ENCODE measurements at regions not wholly inside any gene's neighbourhood (a gene's known extent, or its start where the extent isn't known, plus 50 kb on each side); places are given as distances from the start of the nearest gene placed in this dataset.

DNA sequence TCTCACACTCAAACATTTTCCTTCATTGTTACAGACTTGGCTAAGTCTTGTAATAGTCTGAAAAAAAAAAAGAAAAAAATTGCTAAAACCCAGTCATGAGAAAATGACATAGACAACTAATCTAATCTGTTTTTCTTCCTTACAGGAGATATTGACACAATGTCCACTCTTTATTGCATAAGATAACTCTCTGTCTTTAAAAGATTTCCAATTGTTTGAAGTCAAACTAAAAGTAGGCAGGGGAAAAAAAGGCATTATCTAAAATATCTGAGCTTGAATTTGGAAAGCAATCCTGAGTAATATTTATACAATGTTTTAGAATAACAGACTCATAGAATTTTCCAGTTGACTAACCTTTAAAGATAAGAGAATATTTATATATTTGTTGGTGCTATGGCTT lies 233.0 kb upstream of the CEP162 start:
- intact Hi-C loops (cut with micrococcal nuclease), result no loop called here
- no peak overlapping the region for H3K4me3 Mint-ChIP-seq
- H3K36me3 Mint-ChIP-seq (ENCODE audit: low read depth), result no peaks in the 10 kb centered on the region
- H3K27me3 Mint-ChIP-seq (ENCODE audit: insufficient read depth), result no peaks in the 10 kb centered on the region
- DNase-seq (ENCODE audit: low spot score), result no peak
- no peak overlapping the region for H3K27ac Mint-ChIP-seq
- H3K9me3 Mint-ChIP-seq, result no peaks in the 10 kb centered on the region
- H3K4me1 Mint-ChIP-seq (ENCODE audit: low read depth), result no peaks in the 10 kb centered on the region

DNA sequence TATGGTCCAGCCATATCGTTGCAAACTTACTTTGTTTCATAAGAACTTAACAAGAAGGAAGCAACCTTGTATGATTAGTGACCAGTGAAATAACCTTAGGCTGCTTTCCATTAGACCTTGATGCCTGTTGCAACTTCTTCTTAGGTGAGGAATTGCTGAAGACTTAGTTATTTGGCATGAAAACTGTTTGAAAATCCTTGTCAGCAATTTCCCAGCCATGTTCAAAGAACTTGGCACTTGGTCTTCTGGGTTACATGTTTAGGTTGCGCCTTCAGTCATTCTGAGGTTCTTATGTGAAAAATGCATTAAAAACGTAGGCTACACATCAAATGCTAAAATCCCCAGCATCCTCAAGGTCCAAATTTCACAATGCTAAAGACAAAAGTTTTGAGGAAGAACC lies 232.0 kb upstream of the CEP162 start:
- DNase-seq (ENCODE audit: low spot score), result no peak
- Mint-ChIP-seq H3K27me3 (ENCODE audit: insufficient read depth) (no peaks in the 10 kb centered on the region), H3K9me3 (no peaks in the 10 kb centered on the region), H3K27ac (no peak overlapping the region), H3K4me3 (no peak overlapping the region), H3K36me3 (ENCODE audit: low read depth) (no peaks in the 10 kb centered on the region), H3K4me1 (ENCODE audit: low read depth) (no peaks in the 10 kb centered on the region)
- intact Hi-C loops (cut with micrococcal nuclease), result no loop called here

DNA sequence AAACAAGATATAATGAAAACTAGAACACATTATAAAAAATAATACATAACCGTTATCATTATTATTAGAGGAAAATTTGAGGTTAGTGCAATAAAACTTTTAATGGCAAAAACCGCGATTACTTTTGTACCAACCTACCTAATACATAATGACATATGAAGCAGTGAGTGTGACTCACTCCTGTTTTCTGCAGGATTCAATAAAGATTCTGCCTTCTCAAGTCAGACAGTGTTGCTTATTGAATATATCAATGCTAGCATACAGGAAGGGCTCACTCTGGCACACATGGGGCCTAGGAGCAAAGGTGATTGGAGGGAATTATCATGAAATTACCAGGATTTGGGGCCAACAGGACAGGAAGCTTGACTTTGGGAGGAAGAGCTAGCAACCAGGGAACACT lies 230.8 kb upstream of the CEP162 start:
- Mint-ChIP-seq H3K9me3 (no peaks in the 10 kb centered on the region), H3K27me3 (ENCODE audit: insufficient read depth) (no peaks in the 10 kb centered on the region), H3K27ac (no peak overlapping the region), H3K36me3 (ENCODE audit: low read depth) (no peaks in the 10 kb centered on the region), H3K4me1 (ENCODE audit: low read depth) (no peaks in the 10 kb centered on the region), H3K4me3 (no peak overlapping the region)
- intact Hi-C loops (cut with micrococcal nuclease), result no loop called here
- DNase-seq (ENCODE audit: low spot score), result no peak

DNA sequence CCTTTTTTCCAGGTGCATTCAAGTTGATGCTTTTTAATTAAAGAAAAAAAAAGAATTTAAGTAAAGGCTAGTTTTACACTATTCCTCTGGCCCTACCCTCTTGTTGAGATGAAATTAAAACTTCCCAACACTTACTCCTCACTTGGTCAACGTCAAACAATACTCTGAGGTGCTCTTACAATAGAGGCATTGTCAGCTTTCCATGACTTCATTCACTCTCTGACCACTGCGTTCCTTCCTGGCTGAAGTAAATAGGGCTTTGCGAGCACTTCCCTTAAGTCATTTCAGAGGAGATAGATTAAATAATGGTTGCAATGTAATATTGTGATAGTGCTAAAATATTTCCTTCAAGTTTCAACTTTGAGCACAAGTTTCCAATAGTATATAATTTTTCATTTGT lies 229.8 kb upstream of the CEP162 start:
- H3K4me3 Mint-ChIP-seq, result no peak overlapping the region
- intact Hi-C loops (cut with micrococcal nuclease), result no loop called here
- no peaks in the 10 kb centered on the region for H3K36me3 Mint-ChIP-seq (ENCODE audit: low read depth)
- H3K4me1 Mint-ChIP-seq (ENCODE audit: low read depth), result no peaks in the 10 kb centered on the region
- no peak for DNase-seq (ENCODE audit: low spot score)
- H3K27ac Mint-ChIP-seq, result no peak overlapping the region
- H3K9me3 Mint-ChIP-seq, result no peaks in the 10 kb centered on the region
- no peaks in the 10 kb centered on the region for H3K27me3 Mint-ChIP-seq (ENCODE audit: insufficient read depth)

DNA sequence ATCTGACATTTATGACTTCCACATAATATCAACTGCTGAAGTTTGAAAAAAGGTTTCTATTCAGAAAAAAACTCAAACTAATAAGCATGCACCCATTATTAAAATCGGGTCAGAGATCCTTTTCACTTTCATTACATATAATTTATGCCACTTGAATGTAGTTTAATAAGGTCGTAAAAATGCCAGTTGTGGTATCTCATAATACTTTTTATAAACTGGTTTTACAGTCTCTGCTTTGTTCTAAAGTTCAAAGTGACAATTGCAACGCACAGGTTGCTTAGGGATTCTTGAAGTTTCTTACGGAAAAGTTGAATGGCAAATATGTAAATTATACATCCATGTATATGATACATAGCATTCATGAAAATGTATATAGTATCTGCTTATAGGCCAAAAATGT lies 229.4 kb upstream of the CEP162 start:
- Mint-ChIP-seq H3K36me3 (ENCODE audit: low read depth) (no peaks in the 10 kb centered on the region), H3K9me3 (no peaks in the 10 kb centered on the region), H3K27ac (no peak overlapping the region), H3K4me3 (no peak overlapping the region), H3K4me1 (ENCODE audit: low read depth) (no peaks in the 10 kb centered on the region), H3K27me3 (ENCODE audit: insufficient read depth) (no peaks in the 10 kb centered on the region)
- DNase-seq (ENCODE audit: low spot score), result no peak
- intact Hi-C loops (cut with micrococcal nuclease), result no loop called here

DNA sequence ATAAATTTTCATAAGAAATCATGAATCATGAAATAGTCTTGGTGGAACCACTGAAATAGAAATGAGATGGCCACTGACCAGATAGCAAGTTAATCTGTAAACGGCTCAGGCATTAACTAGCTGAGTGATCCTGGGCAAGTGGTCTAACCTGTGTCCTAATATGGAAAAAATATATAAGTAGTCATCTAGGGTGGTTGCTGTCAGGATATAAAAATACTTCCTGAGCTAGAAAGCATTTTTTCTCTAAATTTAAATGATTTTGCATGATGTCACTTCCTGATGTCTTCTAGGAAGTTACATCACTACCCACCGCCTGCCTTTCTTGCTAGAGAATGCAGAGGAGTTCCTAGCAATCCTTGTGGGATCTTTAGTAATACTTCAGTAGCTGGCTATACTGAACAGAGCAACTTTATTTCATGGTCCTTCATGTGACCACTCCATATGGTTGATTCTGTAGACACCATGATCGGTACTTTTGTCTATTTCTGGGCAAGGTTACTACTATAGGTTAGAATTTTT lies 228.1 kb upstream of the CEP162 start:
- Mint-ChIP-seq H3K27ac (no peak overlapping the region), H3K36me3 (ENCODE audit: low read depth) (no peaks in the 10 kb centered on the region), H3K4me3 (no peak overlapping the region), H3K27me3 (ENCODE audit: insufficient read depth) (no peaks in the 10 kb centered on the region), H3K9me3 (no peaks in the 10 kb centered on the region), H3K4me1 (ENCODE audit: low read depth) (no peaks in the 10 kb centered on the region)
- intact Hi-C loops (cut with micrococcal nuclease), result no loop called here
- DNase-seq (ENCODE audit: low spot score), result no peak

DNA sequence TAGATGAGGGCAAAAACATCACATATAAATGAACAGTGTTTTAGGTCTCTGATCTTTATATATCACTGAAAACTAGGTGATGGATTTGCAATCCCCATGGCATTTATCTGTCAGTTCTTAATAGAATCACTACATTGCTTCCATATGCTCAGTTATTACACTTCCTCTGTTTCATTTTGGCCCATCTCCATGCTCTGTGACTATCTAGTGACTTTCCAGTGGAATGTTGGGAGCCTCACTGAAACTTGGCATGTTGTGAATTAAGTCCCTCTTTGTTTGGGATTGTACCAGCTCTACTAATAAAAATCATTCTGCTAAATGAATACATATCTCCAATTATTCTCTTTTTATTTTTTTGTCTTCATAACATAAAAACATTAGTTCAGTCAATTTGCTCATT lies 226.1 kb upstream of the CEP162 start:
- Mint-ChIP-seq H3K36me3 (ENCODE audit: low read depth) (no peaks in the 10 kb centered on the region), H3K9me3 (no peaks in the 10 kb centered on the region), H3K4me3 (no peak overlapping the region), H3K27ac (no peak overlapping the region), H3K27me3 (ENCODE audit: insufficient read depth) (no peaks in the 10 kb centered on the region), H3K4me1 (ENCODE audit: low read depth) (no peaks in the 10 kb centered on the region)
- no peak for DNase-seq (ENCODE audit: low spot score)
- intact Hi-C loops (cut with micrococcal nuclease), result no loop called here

DNA sequence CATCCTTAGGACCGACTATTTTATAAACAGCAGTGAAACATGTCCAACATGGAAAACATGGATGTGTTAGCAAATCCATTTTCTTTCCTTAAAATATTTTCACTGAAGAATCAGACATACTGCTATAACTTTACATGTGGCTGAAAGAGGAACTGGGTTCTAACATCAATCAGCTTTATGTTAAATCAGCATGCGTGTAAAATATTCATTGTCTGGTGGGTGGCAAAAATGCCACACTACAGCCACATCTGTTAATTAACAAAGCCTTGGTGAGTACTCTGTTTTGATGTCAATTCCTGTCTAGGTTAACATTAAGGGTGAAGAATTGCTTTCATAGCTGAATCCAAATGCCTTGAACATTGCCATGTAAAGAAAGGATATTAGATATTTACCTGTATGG lies 222.6 kb upstream of the CEP162 start:
- Mint-ChIP-seq H3K27ac (no peak overlapping the region), H3K9me3 (no peaks in the 10 kb centered on the region), H3K4me1 (ENCODE audit: low read depth) (no peaks in the 10 kb centered on the region), H3K36me3 (ENCODE audit: low read depth) (no peaks in the 10 kb centered on the region), H3K27me3 (ENCODE audit: insufficient read depth) (no peaks in the 10 kb centered on the region), H3K4me3 (no peak overlapping the region)
- intact Hi-C loops (cut with micrococcal nuclease), result no loop called here
- no peak for DNase-seq (ENCODE audit: low spot score)

DNA sequence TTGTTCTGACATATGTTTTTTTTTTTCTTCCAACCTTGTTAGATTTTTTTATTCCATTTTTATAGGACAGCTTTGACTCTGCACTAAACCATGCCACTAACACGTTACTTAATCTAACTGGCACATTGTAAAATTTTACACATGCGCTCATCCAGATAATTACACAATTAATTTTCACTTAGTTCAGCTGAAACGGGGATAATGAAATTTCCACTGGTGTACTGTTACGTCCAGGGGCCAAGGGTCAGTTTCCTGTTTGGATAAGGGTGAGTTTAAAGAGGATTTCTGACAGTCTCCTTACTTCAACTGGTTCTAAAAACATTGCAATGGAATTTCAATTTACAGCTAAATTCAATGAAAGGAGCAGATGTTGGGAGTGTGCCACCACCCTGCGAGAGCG lies 221.8 kb upstream of the CEP162 start:
- intact Hi-C loops (cut with micrococcal nuclease), result no loop called here
- Mint-ChIP-seq H3K27ac (no peak overlapping the region), H3K4me1 (ENCODE audit: low read depth) (no peaks in the 10 kb centered on the region), H3K27me3 (ENCODE audit: insufficient read depth) (no peaks in the 10 kb centered on the region), H3K36me3 (ENCODE audit: low read depth) (no peaks in the 10 kb centered on the region), H3K9me3 (no peaks in the 10 kb centered on the region), H3K4me3 (no peak overlapping the region)
- no peak for DNase-seq (ENCODE audit: low spot score)

DNA sequence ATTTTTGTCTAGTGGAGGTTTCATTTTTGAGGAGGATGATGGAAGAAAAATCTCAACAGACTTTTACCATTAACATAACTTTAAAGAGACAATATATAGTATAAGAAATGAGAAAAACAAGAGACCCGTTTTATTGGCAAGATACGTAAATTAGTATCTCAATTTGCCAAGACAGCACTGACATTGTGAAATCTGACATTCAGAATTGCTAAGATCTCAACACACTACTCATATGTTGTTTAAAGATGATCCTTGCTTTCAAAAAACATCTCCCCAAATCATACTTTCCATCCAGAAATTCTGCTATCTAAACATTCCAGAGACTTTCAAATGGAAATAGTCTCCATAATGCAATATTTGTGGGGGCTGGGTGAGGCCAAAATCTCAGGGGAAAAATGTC lies 220.9 kb upstream of the CEP162 start:
- H3K27ac Mint-ChIP-seq, result no peak overlapping the region
- intact Hi-C loops (cut with micrococcal nuclease), result no loop called here

DNA sequence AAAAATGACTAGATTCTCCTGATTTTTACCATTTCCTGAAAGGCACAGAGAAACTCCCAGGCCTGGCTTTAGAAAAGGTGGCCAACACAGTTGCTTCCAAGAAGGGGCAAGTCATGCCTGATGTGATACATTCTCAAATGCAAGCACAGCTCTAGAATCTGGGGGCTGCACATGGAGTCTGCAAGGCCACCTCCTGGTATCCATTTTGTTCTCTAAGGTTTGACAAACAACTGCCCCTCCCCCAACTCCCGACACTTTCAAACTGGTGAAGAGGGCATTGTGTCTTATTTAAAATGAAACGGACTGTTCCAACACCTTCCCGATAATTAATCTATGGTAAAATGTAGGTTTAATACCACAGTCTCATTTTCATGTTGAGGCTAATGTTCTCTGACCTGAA lies 220.2 kb upstream of the CEP162 start:
- no peaks in the 10 kb centered on the region for H3K36me3 Mint-ChIP-seq (ENCODE audit: low read depth)
- intact Hi-C loops (cut with micrococcal nuclease), result no loop called here
- no peaks in the 10 kb centered on the region for H3K4me1 Mint-ChIP-seq (ENCODE audit: low read depth)
- H3K27me3 Mint-ChIP-seq (ENCODE audit: insufficient read depth), result no peaks in the 10 kb centered on the region
- H3K4me3 Mint-ChIP-seq, result no peak overlapping the region
- H3K27ac Mint-ChIP-seq, result no peak overlapping the region
- DNase-seq (ENCODE audit: low spot score), result no peak
- no peaks in the 10 kb centered on the region for H3K9me3 Mint-ChIP-seq

More for the DNA sequence above, 220.9 kb upstream of the CEP162 start:
- Mint-ChIP-seq H3K9me3 (no peaks in the 10 kb centered on the region), H3K36me3 (ENCODE audit: low read depth) (no peaks in the 10 kb centered on the region), H3K4me3 (no peak overlapping the region), H3K4me1 (ENCODE audit: low read depth) (no peaks in the 10 kb centered on the region), H3K27me3 (ENCODE audit: insufficient read depth) (no peaks in the 10 kb centered on the region)
- no peak for DNase-seq (ENCODE audit: low spot score)

DNA sequence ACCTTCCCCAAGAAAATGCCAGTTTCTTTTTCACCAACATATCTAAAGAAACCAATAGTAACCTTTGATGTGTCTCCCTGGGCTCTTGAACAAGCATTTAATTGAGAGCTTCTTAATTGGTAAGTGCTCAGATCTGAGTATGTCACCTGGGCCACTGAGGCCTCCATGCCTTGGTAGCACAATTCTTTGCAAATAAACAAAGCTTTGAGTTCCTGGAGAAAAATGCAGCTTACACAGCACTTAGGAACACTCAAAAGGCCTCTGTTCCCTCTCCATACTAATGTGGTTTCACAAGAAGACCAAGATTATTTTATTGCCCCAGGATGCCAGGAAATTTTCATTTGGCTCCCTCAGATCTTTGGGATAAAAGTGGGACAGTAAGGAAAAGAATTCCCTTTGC lies 217.6 kb upstream of the CEP162 start:
- H3K9me3 Mint-ChIP-seq, result no peaks in the 10 kb centered on the region
- no peaks in the 10 kb centered on the region for H3K27me3 Mint-ChIP-seq (ENCODE audit: insufficient read depth)
- H3K4me3 Mint-ChIP-seq, result no peak overlapping the region
- no peak for DNase-seq (ENCODE audit: low spot score)
- no peaks in the 10 kb centered on the region for H3K4me1 Mint-ChIP-seq (ENCODE audit: low read depth)
- no peak overlapping the region for H3K27ac Mint-ChIP-seq
- intact Hi-C loops (cut with micrococcal nuclease), result no loop called here
- H3K36me3 Mint-ChIP-seq (ENCODE audit: low read depth), result no peaks in the 10 kb centered on the region

DNA sequence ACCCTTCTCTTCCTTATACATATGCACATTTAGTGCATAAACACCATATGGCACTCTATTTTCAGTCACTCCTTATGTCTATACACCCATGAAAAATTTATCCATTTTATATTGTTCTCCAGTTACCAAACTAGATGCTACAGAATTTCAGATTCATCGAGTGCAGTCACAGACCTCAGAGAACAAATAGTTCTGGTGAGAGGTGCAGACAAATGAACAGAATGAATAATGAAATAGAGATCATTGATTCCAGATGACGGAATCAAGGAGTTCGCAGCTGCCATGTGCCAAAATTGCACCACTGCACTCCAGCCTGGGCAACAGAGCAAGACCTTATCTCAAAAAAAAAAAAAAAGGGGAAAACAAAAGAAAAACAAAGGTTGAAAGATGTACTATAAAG lies 214.8 kb upstream of the CEP162 start:
- Mint-ChIP-seq H3K4me3 (no peak overlapping the region), H3K4me1 (ENCODE audit: low read depth) (no peaks in the 10 kb centered on the region), H3K27me3 (ENCODE audit: insufficient read depth) (no peaks in the 10 kb centered on the region), H3K27ac (no peak overlapping the region), H3K36me3 (ENCODE audit: low read depth) (no peaks in the 10 kb centered on the region), H3K9me3 (no peaks in the 10 kb centered on the region)
- intact Hi-C loops (cut with micrococcal nuclease), result no loop called here
- no peak for DNase-seq (ENCODE audit: low spot score)

DNA sequence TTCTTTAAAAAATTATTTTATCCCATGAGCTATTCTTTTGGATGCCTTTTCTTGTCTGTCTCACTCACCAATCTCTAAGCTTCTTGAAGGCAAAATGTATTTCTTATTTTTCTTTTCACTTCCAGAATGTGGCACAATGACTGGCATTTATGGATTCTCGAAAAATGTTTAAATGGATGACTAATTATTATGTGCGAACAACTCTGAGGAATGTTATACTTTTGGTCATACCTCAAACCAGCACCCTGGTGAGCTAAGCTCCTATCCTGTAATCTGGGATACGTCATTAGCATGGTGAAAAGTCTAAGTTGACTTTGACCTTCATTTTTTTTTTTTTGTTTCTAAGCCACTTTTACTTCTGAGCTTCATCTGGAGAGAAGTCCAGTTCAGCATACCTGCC lies 214.0 kb upstream of the CEP162 start:
- intact Hi-C loops (cut with micrococcal nuclease), result no loop called here
- Mint-ChIP-seq H3K27ac (no peak overlapping the region), H3K9me3 (no peaks in the 10 kb centered on the region), H3K4me1 (ENCODE audit: low read depth) (no peaks in the 10 kb centered on the region), H3K27me3 (ENCODE audit: insufficient read depth) (no peaks in the 10 kb centered on the region), H3K4me3 (no peak overlapping the region), H3K36me3 (ENCODE audit: low read depth) (no peaks in the 10 kb centered on the region)
- no peak for DNase-seq (ENCODE audit: low spot score)
